ENCODE measurements at regions not wholly inside any gene's neighbourhood (a gene's known extent, or its start where the extent isn't known, plus 50 kb on each side); places are given as distances from the start of the nearest gene placed in this dataset.

DNA sequence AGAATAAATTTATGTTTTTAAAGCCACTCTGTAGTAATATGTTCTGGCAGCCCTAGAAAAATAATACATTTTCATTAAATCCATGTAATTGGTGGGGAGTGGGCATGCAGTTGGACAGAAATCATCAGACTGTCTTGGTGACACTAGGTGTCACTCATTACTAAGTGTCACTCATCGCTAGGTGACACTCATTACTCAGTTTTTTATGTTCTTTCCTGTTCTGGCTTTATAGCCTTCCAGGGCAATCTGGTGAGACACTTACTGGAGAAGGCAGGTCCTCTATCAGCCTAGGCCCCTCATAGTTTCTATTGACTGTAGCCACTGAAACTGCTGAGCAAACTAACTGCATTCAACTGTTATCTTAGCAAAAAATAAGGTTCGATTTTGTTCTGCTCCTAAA, 542.1 kb downstream of the SLITRK1 start:
- TF ChIP-seq ESRRA (IDR thresholded peaks at IDR 0.05; ENCODE audit: low read length) (no peak), HDGF (IDR thresholded peaks at IDR 0.05) (no peak), ZZZ3 (IDR thresholded peaks at IDR 0.05; ENCODE audit: control insufficient read depth, insufficient read length, low read depth) (no peak), EP300 (IDR thresholded peaks at IDR 0.05; ENCODE audit: borderline replicate concordance in 1 of 2, control insufficient read depth in 1 of 2, low read depth in 2 of 2, low read length in 2 of 2) (no peak), POLR2A (IDR thresholded peaks at IDR 0.05; ENCODE audit: low read depth, low read length) (no peak), IKZF1 (conservative IDR thresholded peaks at IDR 0.05) (no peak), ATF7 (IDR thresholded peaks at IDR 0.05; ENCODE audit: low read depth) (no peak), LARP7 (IDR thresholded peaks at IDR 0.05) (no peak), BCL11A (IDR thresholded peaks at IDR 0.05; ENCODE audit: low read depth, low read length) (no peak), SP1 (IDR thresholded peaks at IDR 0.05; ENCODE audit: low read depth, low read length) (no peak), POLR2AphosphoS2 (IDR thresholded peaks at IDR 0.05; ENCODE audit: low read depth, low read length) (no peak)
- TF ChIP-seq, protein P1, sequence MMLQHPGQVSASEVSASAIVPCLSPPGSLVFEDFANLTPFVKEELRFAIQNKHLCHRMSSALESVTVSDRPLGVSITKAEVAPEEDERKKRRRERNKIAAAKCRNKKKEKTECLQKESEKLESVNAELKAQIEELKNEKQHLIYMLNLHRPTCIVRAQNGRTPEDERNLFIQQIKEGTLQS (IDR thresholded peaks at IDR 0.05; ENCODE audit: borderline replicate concordance, extremely low read depth, low read depth, low read length), result no peak
- TF ChIP-seq, protein P2, sequence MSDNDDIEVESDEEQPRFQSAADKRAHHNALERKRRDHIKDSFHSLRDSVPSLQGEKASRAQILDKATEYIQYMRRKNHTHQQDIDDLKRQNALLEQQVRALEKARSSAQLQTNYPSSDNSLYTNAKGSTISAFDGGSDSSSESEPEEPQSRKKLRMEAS (IDR thresholded peaks at IDR 0.05; ENCODE audit: low read depth, low read length), result no peak

Data from GM12878 (cell line).